H1 (cell line): ENCODE measurements at regions not wholly inside any gene's neighbourhood (a gene's known extent, or its start where the extent isn't known, plus 50 kb on each side); places are given as distances from the start of the nearest gene placed in this dataset.

Source experiments
- CHD7 ChIP-seq: fragments of 300-600 bp; sonication (generic); IDR thresholded peaks from 2 replicates; pipeline ENCODE4 v1.7.1; 2012; ENCODE audit warnings: low read length, moderate library complexity, mild to moderate bottlenecking, inconsistent platforms; ENCODE audit not compliant: insufficient replicate concordance
- EZH2 ChIP-seq: fragments of 200-600 bp; sonication (generic); IDR thresholded peaks from 2 replicates; pipeline ENCODE4 v1.7.1; 2012; ENCODE audit warnings: low read depth, mild to moderate bottlenecking, moderate library complexity, low read length, inconsistent platforms; ENCODE audit not compliant: severe bottlenecking
- KDM5A ChIP-seq: fragments of 200-600 bp; IDR thresholded peaks from 2 replicates; pipeline ENCODE4 v1.7.1; 2012; ENCODE audit warnings: mild to moderate bottlenecking, low read length, inconsistent platforms, mixed read lengths
- POLR2A ChIP-seq, 2 experiments: IDR thresholded peaks; 1 replicate in 1 of 2; 2 replicates in 1 of 2; pipeline ENCODE4 v1.6.1; 2011; ENCODE audit warnings: low read depth in 2 of 2, low read length in 2 of 2, mild to moderate bottlenecking in 2 of 2; ENCODE audit errors: control extremely low read depth in 1 of 2
- RAD21 ChIP-seq, 2 experiments: IDR thresholded peaks in 1 of 2; conservative IDR thresholded peaks in 1 of 2; 2 replicates each; pipeline ENCODE4 v1.6.1; 2011; ENCODE audit warnings: low read depth in 2 of 2, low read length in 2 of 2, improper control_type of control experiment in 1 of 2, inconsistent platforms in 1 of 2, mild to moderate bottlenecking in 1 of 2, moderate library complexity in 1 of 2
- RNF2 ChIP-seq: fragments of 200-900, 300-1000 bp; sonication (generic); IDR thresholded peaks from 2 replicates; pipeline ENCODE4 v1.7.1; 2016; ENCODE audit warnings: borderline replicate concordance, low read depth, mild to moderate bottlenecking, antibody characterized with exemption, low read length; ENCODE audit not compliant: poor library complexity, severe bottlenecking; ENCODE audit errors: missing control alignments
- TCF12 ChIP-seq: IDR thresholded peaks from 2 replicates; pipeline ENCODE4 v1.6.1; 2011; ENCODE audit warnings: low read depth, mild to moderate bottlenecking, low read length

GRCh38 chrX:75893281-75893680 is 108.2 kb upstream of the MAGEE2 start (continued):
- TF ChIP-seq CHD7 (no peak), TCF12 (no peak), EZH2 (no peak), POLR2A (IDR thresholded peaks at IDR 0.05; ENCODE audit: control extremely low read depth in 1 of 2, low read depth in 2 of 2, low read length in 2 of 2) (no peak), KDM5A (no peak), RAD21 (IDR thresholded peaks at IDR 0.05 in 1 of 2, conservative IDR thresholded peaks at IDR 0.05 in 1 of 2; ENCODE audit: low read depth in 2 of 2, low read length in 2 of 2) (no peak), RNF2 (no peak)
